ENCODE measurements at regions not wholly inside any gene's neighbourhood (a gene's known extent, or its start where the extent isn't known, plus 50 kb on each side); places are given as distances from the start of the nearest gene placed in this dataset.
"Not testable (repeated sequence)": the region's sequence is repeated elsewhere in the genome, so short reads cannot be mapped to it uniquely, and the experiment has no call there.

DNA sequence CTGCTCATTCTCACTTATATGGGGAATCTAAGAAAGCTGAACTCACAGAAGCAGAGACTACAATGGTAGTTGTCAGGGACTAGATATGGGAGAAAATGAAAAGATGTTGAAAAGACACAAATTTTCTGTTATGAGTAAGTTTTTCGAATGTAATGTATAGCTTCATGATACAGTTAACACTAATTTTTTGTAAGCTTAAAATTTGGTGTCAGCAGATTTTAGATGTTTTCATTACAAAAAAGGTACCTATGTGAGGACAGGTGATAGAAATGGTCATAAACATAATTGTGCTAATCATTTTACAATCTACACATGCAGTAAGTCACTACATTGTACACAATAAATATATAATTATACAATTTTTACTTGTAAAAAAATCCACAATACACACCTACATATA, 286.6 kb downstream of the ZNF33B start:
- no peak for DNase-seq

DNA sequence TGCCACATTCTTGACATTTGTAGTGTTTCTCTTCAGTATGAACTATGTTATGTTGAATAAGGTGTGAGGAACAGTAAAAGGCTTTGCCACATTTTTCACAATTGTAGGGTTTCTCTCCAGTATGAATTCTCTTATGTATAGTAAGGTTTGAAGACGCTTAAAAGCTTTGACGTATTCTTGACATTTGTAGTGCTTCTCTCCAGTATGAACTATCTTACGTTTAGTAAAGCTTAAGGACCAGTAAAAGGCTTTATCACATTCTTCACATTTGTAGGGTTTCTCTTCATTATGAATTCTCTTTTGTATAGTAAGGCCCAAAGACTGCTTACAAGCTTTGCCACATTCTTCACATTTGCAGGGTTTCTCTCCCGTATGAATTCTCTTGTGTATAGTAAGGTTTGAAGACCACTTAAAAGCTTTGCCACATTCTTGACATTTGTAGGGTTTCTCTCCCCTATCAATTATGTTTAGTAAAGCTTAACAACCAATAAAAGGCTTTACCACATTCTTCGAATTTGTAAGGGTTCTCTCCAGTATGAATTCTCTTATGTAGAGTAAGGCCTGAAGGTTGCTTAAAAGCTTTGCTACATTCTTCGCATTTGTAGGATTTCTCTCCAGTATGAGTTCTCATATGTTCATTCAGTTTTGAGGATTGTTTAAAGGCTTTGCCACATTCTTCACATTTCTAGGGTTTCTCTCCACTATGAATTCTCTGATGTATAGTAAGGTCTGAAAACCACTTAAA, 301.6 kb downstream of the ZNF33B start:
- not testable (repeated sequence) for DNase-seq

DNA sequence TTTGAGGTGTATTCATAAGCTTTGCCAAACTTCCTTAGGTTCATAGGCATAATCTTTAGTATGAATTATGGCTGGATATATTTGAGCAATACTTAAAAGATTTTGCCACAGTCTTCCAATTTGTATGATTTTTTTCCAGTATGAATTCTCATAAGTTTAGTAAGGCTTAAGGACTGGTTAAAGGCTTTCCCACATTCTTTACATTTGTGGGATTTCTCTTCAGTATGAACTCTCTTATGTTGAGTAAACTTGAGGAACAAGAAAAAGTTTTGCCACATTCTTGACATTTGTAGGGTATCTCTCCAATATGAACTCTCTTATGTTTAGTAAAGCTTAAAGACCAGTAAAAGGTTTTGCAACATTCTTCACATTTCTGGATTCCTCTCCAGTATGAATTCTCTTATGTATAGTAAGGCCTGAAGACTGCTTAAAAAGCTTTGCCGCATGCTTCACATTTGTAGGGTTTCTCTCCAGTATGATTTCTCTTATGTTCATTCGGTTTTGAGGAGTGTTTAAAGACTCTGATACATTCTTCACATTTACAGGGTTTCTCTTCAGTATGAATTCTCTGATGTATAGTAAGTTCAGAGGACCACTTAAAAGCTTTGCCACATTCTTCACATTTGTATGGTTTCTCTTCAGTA, 302.6 kb downstream of the ZNF33B start:
- not testable (repeated sequence) for DNase-seq

DNA sequence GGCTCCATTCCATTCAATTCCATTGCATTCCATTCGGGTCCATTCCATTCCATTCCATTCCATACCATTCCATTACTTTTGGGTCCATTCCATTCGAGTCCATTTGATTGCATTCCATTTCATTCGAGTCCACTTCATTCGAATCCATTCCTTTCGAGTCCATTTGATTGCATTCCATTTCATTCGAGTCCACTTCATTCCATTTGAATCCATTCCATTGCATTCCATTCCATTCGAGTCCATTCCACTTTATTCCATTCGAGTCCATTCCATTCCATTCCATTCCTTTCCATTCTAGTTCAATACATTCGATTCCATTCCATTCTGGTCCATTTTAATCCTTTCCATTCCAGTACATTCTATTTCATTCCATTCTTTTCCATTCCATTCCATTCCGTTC, 334.0 kb downstream of the ZNF33B start:
- no peak for DNase-seq

DNA sequence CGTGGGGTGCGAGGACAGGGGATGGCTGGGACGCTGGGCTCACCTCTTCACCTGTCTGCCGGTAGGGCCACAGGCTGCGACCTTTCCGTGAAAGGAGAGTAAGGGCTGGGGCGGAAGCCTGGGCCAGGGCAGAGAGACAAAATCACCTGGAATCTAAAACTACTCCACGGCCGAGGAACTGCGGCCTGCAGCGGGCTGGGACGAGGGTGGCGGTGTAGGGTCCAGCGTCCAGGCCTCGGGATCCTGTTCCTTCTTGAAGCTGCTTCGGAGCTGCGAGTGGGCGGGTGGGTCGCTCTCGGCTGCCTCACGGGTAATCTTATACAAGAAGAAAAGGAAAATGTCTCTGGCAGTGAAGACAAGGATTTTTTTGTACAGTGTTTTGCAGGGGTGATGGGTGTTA, 356.5 kb downstream of the ZNF33B start:
- not testable (repeated sequence) for DNase-seq

DNA sequence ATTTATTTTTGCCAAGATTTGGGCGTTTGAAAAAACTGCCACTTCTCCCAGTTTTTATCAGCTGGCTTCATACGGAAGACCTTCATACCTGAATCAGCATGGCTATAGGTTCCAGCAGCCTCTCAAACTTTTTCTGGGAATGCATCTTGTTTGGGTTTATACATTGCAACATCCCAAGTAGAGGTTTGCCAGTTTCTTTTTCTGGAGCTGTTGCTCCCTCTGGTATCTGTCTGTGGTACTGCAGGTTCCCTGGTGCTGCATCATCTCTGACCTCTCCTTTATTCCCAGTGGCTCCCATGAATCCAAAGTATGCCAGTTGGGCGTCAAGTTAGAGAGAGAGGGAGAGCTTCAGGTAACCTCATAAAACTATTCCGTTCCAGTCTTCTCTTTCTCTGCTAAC, 368.6 kb downstream of the ZNF33B start:
- not testable (repeated sequence) for DNase-seq

DNA sequence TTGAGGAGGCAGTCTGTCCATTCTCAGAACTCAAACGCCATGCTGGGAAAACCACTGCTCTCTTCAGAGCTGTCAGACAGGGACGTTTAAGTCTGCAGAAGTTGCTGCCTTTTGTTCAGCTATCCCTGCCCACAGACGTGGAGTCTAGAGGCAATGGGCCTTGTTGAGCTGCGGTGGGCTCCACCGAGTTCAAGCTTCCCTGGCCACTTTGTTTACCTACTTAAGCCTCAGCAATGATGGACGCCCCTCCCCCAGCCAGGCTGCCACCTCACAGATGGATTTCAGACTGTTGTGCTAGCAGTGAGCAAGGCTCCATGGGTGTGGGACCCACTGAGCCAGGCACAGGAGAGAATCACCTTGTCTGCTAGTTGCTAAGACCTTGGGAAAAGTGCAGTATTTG, 375.1 kb downstream of the ZNF33B start:
- DNase-seq: not testable (repeated sequence)

DNA sequence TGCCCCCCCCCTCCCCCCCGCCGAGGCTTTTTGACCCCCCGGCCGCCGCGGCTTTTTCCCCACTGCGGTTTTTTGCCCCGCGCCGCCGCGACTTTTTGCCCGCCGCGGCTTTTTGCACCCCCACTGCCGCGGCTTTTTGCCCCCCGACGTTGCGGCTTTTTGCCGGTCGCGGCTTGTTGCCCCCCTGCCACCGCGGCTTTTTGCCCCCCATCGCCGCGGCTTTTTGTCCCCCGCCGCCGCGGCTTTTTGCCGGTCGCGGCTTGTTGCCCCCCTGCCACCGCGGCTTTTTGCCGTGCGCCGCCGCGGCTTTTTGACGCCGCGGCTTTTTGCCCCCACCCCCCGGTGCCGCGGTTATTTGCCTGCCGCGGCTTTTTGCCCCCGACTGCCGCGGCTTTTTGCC, 395.4 kb downstream of the ZNF33B start:
- not testable (repeated sequence) for DNase-seq

DNA sequence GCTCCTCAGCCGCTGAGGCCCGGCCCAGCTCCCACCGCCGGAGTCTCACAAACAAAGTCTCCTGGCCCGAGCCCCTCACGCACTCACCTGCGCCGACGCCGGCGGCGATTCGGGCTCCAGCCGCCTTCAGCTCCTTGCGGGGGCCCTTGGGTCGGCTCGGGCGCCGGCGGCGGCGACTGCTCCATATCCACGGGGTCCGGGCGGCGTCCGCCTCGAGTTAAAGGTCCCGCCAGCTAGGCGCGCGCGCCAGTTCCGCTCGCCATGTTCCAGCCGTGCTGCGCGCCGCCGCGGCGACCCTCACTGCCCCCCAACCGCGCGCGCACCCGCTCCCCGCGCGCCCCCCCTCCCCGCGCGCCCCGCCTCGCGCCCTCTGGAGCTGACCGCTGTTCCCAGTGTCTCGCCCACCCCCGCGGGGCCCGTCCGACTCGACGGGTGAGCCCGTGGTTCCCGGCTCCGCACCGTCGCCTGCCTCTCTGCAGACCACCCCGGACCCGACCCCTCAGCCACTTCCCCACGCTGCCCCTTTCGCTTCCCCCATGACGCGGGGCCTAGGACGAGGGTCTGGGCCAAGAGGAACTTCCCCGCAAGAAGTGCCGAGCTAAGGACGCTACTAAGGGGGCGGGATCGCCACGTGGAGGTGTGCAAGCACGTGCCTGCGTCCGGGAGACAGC, 396.1 kb downstream of the ZNF33B start:
- no peak for DNase-seq

DNA sequence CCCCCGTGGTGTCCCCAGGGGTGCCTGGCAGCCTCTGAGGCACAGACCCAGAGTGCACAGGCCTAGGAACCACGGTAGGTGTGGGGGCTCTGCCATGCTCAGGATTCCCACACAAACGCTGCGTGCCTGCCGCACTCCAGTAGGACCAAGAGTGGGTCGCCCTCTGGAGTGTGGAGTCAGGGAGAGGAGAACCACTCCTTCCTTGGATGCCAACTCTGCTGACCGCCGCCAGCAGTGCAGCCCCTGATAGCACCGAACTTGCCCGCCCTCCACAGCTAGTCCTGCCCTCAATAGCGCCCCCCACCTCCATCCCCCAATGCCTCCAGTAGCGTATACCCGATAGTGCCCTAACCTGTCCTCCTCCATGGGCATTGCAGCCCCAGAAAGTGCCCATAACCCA, 402.0 kb downstream of the ZNF33B start:
- not testable (repeated sequence) for DNase-seq

DNA sequence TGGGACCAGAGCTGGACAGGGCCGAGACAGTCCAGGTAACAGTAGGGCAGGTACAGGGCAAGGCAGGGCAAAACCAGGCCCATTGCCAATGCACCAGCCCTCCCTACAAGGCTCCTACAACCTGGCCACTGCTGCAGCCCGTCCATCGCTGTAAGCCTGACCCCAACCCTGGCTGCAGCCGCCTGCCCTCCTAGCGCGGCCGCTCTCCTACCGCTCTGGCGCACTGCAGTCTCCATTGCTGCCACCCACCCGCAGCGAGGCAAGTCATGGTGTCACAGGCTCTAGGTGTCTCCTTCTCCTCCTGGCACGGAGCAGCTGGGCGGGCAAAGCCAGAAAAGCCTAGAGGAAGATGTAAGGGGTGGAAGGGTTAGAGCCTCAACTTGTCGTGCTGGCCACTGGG, 402.6 kb downstream of the ZNF33B start:
- DNase-seq: not testable (repeated sequence)

DNA sequence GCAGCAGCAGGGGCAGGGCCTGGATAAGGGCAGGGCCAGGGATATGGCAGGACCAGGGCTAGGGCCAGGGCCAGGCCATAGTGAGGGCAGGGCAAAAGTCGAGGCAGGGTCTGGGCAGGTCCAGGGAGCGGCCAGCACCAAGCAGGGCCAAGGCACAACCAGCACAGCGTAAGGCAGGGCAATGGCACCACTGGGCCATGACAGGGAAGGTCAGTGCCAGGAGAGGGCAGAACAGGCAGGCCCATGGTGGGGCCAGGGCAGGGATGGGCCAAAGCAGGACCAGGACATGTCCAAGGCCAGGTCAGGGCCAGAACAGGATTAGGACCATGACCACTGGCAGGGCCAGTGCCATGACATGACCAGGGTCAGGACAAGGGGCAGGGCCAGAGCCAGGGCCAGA, 403.1 kb downstream of the ZNF33B start:
- not testable (repeated sequence) for DNase-seq

DNA sequence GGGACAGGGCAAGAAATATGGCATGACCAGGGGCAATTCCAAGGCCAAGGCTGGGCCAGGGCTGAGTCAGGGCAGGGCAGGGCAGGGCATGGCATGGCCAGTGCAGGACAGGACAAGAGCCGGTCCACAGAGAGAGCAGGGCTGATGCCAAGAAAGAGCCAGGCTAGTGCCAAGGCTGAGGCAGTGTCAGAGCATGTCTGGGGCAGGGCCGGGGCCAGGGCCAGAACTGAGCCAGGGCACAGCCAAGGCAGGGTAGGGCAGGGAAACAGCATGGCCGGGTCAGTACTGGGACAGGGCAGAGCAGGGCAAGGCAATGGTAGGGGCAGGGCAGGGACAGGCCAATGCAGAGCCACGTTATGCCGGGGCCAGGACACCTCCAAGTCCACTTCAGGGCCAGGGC, 403.9 kb downstream of the ZNF33B start:
- DNase-seq: not testable (repeated sequence)

DNA sequence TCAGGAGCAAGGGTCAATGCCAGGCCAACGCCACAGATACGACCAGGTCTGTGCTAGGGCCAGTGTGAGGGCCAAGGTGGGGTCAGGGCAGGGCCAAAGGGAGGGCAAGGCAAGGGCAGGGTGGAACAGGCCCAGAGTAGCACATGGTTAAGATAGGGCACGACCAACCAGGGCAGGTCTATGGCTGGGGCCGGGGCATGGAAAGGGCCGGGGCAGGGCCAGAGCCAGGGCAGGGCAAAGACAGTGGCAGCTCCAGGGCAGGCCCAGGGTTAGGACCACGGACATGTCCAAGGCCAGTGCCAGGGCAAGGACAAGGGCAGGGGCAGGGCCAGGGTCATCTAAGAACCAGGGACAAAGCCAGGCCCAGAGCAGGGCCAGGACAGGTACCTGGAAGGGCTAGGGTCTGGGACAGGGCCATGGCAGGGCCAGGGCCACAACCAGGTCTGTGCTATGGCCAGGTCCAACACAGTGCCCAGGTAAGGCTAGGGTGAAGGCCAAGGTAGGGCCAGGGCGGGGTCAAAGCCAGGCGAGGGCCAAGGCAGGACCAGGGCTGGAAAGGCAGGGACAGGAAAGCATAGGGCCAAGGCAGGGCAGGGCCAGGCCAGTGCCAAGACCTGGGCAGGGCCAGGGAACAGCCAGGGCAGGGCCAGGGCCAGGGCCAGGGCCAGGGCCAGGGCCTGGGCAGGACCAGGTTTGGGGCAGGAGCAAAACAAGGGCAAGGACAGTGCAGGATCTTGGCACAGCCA, 404.7 kb downstream of the ZNF33B start:
- not testable (repeated sequence) for DNase-seq

DNA sequence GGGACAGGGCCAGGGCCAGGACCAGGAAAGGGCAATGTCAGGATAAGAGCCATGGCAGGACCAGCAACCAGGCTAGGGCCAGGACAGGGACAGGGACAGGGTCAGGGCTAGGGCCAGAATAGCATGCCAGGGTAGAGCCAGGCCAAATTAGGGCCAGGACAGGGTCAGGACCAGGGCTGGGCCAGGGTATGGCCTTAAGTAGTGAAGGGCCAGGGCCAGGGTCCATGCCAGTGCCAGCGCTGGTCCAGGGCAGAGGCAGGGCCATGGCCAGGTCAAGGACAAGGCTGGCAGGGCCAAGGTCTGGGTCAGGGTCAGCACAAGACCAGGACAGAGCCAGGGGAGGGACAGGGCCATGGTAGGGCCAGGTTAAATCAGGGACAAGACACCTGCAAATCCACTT, 405.4 kb downstream of the ZNF33B start:
- DNase-seq: not testable (repeated sequence)

DNA sequence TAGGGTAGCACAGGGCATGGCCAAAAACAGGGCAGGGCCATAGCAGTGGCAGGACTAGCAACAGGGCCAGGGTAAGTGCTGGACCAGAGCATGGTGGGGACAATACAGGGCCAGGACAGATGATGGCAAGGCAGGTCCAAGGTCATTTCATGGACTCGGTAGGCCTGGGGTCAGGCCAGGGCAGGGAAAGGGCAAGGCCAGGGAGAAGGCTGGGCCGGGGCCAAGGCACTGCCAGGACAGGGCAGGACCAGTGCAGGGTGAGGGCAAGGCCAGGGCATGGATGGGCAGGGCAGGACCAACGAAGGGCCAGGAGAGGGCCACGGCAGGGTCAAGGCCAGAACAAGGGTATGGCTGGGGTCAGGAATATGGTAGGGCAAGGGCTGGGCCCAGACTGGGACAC, 407.6 kb downstream of the ZNF33B start:
- DNase-seq: not testable (repeated sequence)

DNA sequence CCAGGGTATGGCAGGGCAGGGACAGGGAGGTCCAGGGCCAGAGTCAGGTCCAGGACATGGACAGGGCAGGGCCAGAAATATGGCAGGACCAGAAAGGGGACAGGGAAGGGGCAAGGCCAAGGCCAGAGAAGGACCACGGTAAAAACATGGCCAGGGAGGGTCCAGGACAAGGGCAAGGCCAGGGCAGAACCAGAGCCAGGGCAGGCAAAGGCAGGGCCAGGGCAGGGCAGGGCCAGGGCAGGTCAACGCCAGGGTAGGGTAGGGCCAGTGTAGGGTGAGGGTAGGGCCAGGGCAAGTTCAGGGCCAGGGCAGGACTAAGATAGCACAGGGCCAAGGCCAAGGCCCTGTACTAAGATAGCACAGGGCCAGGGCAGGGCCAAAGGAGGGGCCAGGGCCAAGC, 408.3 kb downstream of the ZNF33B start:
- DNase-seq: not testable (repeated sequence)

DNA sequence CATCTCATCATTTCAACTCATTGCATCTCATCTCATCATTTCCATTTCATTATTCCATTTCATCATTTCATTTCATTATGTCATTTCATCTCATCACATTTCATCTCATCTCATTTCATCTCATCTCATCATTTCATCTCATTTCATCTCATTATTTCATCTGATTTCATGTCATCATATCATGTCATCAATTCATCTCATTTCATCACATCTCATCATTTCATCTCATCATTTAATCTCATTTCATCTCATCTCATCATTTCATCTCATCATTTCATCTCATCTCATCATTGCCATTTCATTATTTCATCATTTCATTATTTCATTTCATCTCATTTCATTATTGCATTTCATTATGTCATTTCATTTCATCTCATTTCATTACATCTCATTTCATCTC, 410.5 kb downstream of the ZNF33B start:
- not testable (repeated sequence) for DNase-seq

DNA sequence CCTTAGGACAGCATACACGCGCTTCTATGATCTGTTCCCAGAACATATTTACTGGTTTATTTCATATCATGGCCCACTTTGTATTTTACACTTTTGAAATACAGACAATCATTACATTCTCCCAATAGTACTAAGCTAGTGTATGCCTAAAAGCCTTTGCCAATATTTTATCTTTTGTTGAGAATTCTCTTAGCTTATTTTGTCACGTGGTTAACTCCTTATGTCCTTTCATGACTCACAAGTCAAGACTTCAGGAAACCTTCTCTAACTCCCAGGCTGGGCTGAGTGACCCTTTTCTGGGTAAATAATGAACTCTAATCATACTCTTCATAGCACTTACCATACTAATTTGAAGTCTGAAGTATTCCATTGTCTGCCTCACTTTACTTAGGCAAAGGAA, 444.8 kb downstream of the ZNF33B start:
- DNase-seq: not testable (repeated sequence)

DNA sequence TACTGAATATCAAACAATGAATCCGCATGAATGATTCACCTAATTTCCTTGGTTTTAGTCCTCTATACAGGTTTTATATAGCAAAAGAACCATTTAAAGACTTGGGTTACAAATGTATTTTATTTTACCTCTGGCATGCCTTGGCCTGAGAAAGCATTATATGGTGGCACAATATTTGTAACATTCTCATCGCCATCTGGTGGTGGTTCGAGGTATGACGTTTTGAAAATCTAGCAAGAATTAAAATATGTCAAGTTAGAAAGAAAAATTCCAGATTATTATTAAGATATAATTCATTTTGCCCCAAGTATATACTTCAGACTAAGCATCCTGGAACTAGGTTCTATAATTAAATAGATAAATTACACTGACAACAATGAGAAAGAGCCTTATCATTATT, 445.9 kb downstream of the ZNF33B start:
- DNase-seq: not testable (repeated sequence)

DNA sequence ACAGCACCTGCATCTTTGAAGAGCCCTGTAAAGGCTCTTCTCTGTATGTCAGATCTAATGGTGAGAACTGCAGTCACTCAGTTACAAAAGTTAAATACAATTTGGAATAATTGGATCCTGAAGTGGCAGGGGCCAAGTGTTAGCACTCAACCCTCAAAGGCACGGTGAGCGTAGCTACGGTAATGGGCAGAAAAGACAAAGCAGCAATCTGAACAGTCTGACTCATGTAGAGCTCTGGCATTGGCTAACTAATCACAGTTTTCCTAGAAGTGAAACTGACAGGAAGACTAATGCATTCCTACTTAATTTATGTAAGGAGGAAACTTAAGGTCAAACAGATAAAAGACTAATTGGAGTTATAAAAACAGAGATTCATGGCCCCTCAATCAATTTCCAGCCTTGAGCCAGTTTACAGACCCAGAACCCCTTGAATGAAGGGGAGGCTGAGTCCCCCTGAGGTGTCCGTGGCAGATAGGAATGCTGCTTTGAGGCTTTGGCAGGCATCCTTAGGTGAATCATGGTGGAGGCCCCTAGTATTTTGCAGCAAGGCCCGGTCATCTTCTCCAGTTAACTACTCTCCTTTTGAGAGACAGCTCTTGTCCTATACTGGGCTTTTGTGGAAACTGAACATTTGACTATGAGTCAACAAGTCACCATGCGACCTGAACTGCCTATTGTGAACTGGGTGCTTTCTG, 450.7 kb downstream of the ZNF33B start:
- not testable (repeated sequence) for DNase-seq
